LNCAP (cell line): ENCODE measurements at regions not wholly inside any gene's neighbourhood (a gene's known extent, or its start where the extent isn't known, plus 50 kb on each side); places are given as distances from the start of the nearest gene placed in this dataset.

Source experiments
- CTCF ChIP-seq: fragments of 450-650 bp; IDR thresholded peaks from 2 replicates; pipeline ENCODE4 v1.5.1; 2017; ENCODE audit warnings: mild to moderate bottlenecking

- TF ChIP-seq CTCF = no peak
These were observed 376.4 kb upstream of the ATP5MC3 start for GRCh38 chr2:175557810-175558377.

GRCh38 chr2:175553910-175554309 lies 372.4 kb upstream of the ATP5MC3 start:
- TF ChIP-seq CTCF = no peak

- no peak for TF ChIP-seq CTCF
These were observed 371.4 kb upstream of the ATP5MC3 start for GRCh38 chr2:175552902-175553301.

- TF ChIP-seq CTCF = no peak
These were observed 358.9 kb upstream of the ATP5MC3 start for GRCh38 chr2:175540421-175540820.

GRCh38 chr2:175539122-175539521 lies 357.6 kb upstream of the ATP5MC3 start:
- TF ChIP-seq CTCF = no peak

- TF ChIP-seq CTCF = no peak
These were observed 354.5 kb upstream of the ATP5MC3 start for GRCh38 chr2:175536059-175536458.

- TF ChIP-seq CTCF = no peak
These were observed 354.1 kb upstream of the ATP5MC3 start for GRCh38 chr2:175535631-175536030.

- TF ChIP-seq CTCF = no peak
These were observed 344.5 kb upstream of the ATP5MC3 start for GRCh38 chr2:175525975-175526374.
